HG03103 (cell line): ENCODE measurements at regions not wholly inside any gene's neighbourhood (a gene's known extent, or its start where the extent isn't known, plus 50 kb on each side); places are given as distances from the start of the nearest gene placed in this dataset.

Experiments used
- ATAC-seq: cut with Tn5 transposase; IDR thresholded peaks from one replicate; pipeline ENCODE4 v1.9.1; 2021; ENCODE audit warnings: low read depth; ENCODE audit not compliant: unreplicated experiment

DNA sequence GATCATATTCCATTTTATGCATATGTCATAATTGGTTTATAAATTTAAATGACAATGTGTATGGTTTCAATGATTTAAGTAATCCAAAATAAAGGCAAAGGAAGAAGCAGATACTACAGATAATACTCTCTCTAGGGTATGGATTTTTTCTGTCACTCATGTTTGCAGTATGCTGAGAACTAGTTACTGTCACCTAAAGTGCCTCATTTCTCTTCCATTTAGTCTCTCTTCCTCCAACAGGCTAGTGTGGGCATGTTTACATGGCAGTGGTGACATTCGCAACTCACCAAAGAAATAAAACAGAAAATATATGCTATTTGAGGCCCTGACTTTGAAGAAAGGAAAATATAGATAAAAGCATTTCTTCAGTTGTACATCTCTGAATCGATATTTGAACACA, 1460.4 kb upstream of the ZEB2 start:
- ATAC-seq = no peak

DNA sequence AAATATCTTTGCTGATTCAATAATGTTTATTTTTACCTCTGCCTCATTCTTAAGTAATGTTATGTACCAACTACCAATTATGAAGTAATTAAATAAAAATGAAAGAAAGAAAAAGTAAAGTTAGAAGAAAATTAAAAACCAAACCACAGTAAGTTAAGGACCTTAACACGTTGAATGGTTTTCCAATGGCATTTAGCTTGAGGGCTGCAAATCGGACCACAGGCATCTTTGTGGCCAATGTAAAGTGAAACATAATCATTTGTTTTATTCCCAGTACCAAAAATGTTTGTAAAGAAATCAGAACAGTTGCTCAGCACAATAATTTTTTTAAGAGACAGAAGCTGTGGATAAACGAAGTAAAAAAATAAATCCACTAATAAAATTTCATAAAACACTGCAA, 1455.5 kb upstream of the ZEB2 start:
- ATAC-seq = no peak

DNA sequence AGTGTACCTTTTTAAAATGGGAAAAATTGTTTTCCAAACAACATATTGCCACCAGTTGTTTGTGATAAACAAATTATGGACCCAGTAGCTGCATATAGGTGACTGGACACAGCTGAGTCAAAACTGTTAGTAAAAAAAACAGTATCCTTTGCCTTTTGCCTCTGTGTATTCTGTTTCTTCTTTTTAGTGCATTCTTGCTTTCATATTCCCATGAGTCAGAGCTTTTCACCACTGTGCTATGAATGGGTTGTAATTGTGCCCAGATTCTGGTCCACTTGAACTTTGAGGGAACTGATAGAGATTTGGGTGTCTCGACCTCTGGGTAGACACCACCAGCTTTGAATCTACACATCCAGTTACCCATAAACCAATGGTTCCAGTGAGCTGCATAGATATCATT, 1441.9 kb upstream of the ZEB2 start:
- ATAC-seq = no peak

DNA sequence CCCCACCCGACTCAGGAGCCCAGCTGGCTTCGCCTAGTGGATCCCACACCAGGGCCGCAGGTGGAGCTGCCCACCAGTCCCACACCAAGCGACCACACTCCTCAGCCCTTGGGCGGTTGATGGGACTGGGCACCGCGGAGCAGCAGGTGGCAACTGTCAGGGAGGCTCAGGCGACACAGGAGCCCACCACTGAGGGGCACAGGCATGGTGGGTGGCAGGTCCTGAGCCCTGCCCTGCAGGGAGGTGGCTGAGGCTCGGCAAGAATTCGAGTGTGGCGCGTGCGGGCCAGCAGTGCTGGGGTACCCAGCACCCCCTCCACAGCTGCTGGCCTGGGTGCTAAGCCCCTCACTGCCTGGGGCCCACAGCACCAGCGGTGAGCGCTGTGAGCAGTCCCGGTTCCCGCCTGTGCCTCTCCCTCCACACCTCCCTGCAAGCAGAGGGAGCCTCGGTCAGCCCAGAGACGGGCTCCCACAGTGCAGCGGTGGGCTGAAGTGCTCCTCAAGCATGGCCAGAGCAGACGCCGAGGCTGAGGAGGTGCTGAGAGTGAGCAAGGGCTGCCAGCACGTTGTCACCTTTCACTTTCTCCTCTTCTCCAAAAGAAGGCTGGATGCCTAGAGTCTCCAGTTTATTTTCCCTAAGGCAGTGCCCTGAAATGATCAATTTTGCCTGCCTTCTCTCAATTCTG, 1440.7 kb upstream of the ZEB2 start:
- no peak for ATAC-seq

DNA sequence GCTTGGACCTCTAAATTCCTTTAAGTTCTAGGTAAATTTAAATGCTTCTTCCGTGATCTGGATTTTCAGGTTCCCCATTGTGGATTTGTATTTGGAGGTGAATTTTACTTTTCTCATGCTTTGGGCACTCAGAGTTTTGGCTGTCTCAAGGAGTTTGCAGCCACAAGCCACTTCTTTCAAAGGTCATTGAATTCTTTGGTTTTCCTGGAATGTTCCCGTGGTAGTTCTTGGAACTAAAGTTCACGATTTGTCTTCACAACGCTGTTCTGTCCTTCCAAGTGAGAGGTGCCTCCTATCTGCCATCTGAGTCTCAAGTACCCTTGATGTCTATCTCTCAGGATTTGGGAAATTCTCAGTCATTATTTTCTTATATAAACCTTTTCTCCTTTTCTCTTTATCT, 1438.7 kb upstream of the ZEB2 start:
- no peak for ATAC-seq

DNA sequence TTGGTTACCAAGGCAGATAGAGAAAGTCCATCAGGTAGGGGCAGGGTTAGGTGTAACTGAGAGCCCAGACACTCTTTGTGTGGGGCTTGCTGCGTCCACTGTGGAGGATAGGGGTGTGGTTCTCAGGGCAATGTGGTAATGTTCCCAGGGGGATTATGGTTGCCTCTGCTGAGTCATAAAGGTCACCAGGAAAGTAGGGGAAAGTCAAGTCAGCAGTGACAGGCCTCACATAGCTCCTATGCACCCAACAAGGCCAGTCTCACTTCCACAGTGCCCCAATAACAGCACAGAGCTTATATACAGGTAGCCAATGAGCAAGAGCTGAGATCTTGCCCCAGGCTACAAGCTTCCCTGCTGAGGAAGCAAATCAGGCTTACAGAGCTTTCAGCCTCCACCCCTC, 1438.0 kb upstream of the ZEB2 start:
- peak; percentile 67 for ATAC-seq

DNA sequence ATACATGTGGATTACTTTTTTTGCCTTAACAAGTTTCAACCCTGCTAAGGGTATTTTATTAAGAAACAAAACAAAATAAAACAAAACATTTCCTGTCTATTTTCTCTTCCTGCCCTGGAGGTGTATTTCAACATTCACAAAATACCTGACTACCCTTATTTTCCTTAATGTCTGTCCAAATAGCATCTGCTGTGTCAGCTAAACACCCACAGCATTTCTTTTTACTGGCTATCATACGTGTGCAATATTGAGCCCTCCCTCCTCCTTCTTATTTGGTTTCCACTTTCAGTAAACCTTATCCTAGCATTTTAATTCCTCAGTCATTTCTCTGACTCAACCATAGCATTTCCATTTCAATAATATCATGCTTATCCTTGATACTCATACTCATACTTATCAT, 1420.0 kb upstream of the ZEB2 start:
- ATAC-seq = no peak

DNA sequence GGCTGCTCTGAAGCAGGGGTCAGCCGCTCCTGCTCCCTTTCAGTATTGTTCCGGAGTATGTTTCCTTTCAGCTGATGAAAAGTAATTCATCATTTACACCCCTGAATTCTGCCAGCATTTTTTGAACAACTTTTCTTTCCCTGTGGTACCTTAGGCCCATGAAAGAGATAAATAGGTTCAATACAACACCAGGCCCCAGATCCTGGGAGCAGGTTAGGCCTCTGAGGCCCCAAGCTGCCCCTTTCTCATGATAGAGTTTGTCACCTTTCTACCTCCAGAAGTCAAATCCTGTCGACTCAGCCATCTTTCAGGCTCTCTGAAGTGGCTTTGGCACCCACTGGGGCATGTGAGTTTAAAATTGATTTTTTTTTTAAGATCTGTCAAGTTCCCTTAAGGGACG, 1415.1 kb upstream of the ZEB2 start:
- ATAC-seq = no peak

DNA sequence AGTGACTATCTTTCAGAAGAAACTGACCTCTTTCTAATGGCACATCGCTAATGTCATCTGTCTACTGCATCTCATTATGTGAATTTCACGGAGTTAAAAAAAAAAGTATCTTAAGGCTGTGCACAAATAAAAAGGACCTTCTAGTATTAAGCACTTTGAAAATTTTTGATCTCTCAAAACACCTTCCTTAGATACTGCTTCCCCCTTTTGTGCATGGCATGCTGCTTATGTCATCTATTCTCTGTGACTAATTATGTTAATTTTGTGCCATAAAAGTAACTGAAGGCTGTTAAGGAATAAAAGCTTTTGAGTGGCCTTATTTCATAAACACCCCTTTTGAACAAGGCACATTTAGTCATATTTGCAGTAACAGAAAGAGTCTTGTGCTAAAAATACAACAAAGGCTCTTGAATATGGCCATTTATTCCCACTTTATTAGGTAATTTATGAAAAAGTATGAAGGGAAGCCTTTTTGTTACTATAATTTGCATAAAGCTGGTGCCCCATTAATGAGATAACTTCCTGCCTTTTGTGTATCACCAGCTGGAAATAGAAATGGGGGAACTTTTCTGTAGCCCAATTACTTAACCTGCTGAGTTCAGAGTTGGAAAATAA, 1412.0 kb upstream of the ZEB2 start:
- ATAC-seq = no peak

DNA sequence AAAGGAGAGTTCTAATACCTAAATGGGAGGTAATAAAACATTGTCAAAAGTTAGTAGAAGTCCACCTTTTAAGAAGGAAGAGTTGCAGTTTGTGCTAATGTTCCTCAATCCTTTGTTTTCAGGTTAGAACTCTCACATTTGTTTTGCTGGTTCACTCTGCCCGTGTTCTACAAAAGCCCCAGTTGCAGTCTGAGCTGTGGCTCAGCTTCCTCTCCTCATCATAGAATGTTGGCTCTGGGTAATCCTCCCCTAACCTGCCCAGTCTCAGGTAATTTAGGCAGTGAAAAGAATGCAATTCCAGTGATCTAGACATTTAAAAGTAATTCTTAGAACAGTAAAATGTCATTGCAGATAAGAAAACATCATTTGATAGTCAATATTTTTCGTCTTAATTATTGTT, 1410.4 kb upstream of the ZEB2 start:
- no peak for ATAC-seq

DNA sequence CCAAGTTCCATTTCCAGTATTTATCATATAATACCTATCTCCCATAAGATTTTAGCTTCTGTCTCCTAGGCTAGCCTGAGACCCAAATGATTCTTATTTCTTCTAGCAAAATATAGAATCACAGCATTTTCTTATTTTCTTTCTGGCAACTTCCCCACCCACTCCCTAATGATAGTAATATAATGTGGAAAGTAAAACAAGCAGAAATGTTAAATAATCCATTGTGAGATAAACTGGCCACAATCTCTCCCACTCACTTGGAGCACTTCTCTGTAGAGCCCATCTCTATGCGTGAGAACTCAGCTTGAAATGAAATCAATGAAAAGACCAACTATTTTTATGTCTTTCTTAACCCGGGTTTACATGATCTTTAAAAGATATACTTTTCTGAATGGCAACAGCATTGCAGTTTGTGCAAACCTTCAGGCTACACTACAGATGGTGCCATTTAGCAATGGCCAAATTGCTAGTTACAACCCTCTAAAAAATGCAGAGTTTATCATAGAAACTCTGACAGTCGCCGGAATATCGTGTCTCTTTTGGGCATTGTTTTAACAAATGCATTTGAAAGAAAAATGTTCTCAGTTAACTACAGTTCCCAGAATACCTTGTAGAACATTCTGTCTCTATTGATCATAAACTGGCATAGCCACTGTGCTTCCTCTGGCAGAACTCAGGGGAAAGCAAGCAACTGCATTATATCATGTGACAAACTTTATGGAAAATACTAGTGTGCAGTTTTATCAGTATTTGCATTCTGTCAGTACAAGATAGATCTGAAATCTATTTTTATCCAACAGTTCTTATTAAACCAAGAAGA, 1407.4 kb upstream of the ZEB2 start:
- no peak for ATAC-seq

DNA sequence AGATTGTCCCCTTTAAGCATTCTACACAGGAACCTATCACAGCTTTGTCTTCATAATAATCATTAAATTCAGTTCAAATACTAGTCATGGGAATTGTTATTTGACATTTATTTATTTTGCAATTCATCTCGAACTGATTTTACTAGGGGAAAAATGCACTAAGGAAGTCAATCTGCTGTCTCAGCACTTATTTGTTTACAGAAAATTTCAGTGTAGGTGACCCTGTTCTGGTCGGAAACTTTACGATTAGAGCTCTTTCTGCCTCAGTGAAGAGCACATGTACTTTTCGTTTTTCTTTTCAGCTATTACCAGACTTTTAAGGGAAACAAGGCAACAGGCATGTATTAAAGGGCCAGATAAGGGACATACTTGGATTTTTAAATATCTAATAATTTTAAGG, 1405.7 kb upstream of the ZEB2 start:
- no peak for ATAC-seq

DNA sequence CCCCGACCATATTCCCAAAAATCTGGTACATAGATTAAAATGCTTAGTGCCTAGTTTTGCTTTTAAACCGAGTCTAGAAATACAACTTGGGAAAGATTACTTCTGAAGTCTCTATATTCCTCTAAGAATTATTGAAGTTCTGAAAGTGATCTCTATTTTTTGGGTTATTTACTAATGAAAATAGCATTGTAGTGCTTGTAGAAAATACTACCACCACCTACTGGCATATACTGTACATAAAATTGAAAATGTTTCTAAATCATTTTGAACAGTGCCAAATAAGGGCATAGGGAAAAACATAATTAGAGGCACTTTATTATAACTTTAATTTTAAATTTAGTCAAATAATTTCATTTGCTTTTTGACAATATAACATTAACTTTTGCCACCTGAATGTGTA, 1399.6 kb upstream of the ZEB2 start:
- no peak for ATAC-seq

DNA sequence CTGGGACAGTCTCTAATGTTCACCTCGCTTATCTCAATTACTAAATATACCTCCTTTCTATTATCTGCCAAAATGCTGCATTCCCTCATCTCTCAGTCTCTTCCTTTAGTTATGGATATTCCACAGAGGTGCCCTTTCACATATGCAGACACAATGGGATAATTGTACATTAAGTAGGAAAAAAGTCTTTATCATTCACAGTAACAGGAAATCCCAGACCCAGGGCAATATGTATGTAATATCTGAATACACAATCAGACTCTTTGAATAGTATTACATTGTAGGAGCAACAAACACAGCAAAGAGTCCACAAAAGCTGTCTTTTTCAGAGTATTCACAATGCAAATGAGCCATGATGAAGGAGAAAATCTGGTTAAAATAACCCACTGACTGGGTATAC, 1399.0 kb upstream of the ZEB2 start:
- ATAC-seq = no peak

DNA sequence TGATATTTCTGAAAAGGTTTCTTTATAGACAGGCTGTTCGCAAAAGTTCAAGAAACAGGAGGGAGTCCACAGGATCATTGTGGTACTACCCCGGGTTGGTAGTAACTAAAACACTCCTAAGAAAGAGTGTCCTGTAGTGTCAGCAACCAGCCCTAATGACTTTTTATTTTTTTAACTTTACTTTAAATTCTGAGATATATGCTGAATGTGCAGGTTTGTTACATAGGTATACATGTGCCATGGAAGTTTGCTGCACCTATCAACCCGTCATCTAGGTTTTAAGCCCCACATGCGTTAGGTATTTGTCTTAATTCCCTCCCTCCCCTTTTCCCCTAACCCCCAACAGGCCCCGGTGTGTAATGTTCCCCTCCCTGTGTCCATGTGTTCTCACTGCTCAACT, 1396.9 kb upstream of the ZEB2 start:
- no peak for ATAC-seq

DNA sequence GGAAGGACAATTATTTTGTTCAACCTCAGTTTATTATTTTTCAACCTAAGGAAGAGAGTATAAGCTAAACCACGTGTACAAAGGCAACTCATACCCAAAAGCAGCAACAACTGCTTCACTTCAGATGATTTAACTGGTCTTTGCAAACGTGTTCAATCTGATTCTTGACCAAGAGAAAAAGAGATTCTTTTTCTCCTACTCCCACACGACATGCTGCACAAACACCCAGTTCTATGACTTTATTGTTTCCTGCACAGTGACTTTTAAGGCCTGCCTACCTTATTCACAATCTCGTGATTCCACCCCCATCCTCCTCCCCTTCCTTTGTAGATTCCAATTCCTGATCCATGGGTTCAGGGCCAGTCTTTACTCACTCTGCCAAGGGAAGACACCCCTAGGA, 1394.8 kb upstream of the ZEB2 start:
- ATAC-seq = no peak

DNA sequence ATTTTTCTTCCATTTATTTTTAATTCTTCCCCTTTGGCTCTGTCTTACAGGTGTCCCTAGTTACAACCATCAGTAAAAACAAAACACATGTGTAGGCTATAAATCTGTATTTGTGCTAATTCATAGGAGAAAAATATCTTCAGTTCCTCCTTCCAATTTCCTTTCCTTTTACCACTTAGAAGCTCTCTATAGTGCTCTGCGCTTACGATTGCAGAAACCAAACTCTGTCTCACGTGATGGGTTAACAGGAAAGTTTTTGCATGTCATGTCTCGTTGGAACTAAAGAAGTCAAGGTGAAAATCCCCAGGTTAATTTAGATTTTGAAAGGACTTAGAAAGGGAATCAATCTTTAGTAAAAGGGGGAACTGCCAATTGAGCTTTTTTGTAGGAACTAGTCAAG, 1390.5 kb upstream of the ZEB2 start:
- peak; percentile 80 for ATAC-seq

DNA sequence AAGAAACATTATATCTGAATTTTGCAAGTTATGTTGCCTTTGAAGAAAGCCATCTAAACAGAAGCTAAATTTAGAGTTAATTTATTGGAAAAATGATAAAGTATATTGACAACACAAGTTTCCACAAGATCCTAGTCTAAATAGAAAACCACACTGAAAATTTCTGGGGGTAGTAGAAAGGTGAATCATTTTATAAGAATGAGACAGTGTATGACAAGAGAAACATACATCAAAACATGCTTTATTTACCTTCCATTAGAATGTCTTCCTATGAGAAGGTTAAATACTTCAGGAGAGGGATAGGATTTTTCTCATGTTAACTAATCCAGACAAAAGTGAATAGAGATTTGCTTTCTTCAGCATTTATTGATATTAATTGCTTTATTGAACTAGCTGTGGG, 1389.8 kb upstream of the ZEB2 start:
- no peak for ATAC-seq

DNA sequence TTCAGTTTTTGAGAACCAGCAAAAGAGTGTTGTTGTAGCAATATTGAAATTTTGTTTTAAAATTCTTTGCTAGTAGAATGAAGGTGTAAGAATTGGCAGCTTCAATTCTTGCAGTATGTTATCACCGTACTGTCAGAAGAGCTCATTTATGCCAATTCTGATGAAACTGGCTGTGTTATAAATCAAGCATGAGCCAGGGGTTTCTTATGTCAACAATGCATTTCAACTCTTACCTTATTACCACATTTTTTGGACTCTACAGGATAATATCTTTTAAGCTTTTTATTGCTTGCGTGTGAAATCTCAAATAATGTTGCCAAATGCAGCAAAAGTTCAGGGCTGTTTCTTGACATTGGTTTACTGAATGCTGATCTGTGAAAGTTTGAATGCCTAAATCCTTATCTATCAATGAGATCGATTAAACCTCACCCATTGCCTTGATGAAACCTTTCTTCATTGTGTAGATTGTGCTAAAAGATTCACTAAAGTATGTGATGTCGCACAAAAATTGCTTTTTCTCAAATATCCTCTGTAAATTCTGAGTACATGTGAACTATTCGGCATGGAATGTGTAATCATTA, 1389.3 kb upstream of the ZEB2 start:
- no peak for ATAC-seq

DNA sequence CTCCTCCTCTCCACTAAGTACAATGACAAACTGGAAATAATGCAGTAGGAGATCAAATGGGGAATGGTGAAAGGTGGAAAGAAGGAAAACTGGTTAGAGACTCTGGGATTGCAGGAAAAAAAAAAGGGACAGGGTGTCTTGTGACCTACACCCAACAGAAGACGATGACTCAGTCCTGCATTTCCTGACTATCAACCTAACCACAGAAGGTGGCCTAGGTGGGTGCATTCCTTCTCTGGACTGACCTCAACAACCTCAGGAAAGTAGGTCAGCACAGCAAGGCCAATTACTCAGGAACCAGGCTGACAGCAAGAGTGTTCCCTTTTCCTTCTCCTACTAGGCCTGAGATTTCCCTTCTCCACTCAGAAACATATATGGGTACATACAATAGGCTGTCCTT, 1386.4 kb upstream of the ZEB2 start:
- no peak for ATAC-seq

DNA sequence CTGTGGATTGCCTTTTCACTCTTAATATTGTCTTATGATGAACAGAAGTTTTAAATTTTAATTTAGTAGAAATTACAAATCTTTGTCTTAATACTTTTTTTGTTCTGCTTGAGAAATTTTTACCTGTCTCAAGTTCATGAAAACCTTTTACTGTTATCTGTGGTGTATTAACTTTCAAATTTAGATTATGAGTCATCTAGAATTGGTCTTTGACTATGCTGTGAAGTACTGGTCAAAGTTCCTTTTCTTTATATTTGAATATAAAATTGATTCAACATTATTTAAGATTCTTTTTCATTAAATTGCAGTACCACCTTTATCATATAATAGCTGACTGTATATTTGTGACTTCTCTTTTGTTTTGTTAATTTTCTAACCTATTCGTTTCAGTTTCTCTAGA, 1385.5 kb upstream of the ZEB2 start:
- no peak for ATAC-seq

DNA sequence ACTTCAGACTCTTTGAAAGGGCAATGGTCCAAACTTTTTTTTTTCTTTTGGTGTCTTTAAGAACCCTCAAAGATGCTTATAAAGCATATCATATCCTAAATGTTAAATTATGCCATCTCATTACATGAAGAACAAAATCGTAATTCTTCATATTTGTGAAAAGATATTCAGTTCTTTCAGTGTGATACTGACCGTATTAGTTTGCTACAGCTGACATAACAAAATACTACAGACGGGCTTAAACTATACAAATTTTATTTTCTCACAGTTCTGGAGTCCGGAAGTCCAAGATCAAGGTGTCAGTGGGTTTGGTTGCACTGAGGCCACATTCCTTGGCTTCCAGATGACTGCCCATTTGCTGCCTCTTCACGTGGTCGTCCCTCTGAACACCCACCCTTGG, 1377.2 kb upstream of the ZEB2 start:
- ATAC-seq = no peak
